Mesenchymal stem cell (in vitro differentiated cells and primary cell): ENCODE measurements at regions not wholly inside any gene's neighbourhood (a gene's known extent, or its start where the extent isn't known, plus 50 kb on each side); places are given as distances from the start of the nearest gene placed in this dataset.

Source experiments
- DNase-seq: peaks from one replicate; pipeline ENCODE4 v3.0.0-alpha.2; 2013
- H2AFZ ChIP-seq: one replicate; pipeline ENCODE4 v1.6.1; 2013; ENCODE audit warnings: low read depth, mild to moderate bottlenecking, control low read depth, inconsistent platforms, low read length, moderate library complexity
- H2AK5ac ChIP-seq: 2 replicates; pipeline ENCODE4 v1.6.1; 2013; ENCODE audit warnings: low read length, moderate library complexity, mild to moderate bottlenecking, inconsistent platforms; ENCODE audit not compliant: severe bottlenecking
- H2BK120ac ChIP-seq: one replicate; pipeline ENCODE4 v1.6.1; 2013; ENCODE audit warnings: low read depth, mild to moderate bottlenecking, inconsistent platforms, low read length, moderate library complexity
- H2BK12ac ChIP-seq, 2 experiments: one replicate each; pipeline ENCODE4 v1.6.1; 2013; ENCODE audit warnings: inconsistent platforms in 2 of 2, low read length in 2 of 2, mild to moderate bottlenecking in 2 of 2, moderate library complexity in 2 of 2, control low read depth in 1 of 2
- H2BK15ac ChIP-seq: one replicate; pipeline ENCODE4 v1.6.1; 2013; ENCODE audit warnings: mild to moderate bottlenecking, low read depth, inconsistent platforms; ENCODE audit not compliant: poor library complexity, severe bottlenecking
- H2BK5ac ChIP-seq: 2 replicates; pipeline ENCODE4 v1.6.1; 2013; ENCODE audit warnings: low read depth, mild to moderate bottlenecking, low read length, control low read depth, inconsistent platforms; ENCODE audit not compliant: poor library complexity, severe bottlenecking
- H3K14ac ChIP-seq, 2 experiments: one replicate each; pipeline ENCODE4 v1.6.1; 2013; ENCODE audit warnings: inconsistent platforms in 2 of 2, low read length in 2 of 2, control low read depth in 1 of 2, mild to moderate bottlenecking in 1 of 2, moderate library complexity in 1 of 2
- H3K18ac ChIP-seq, 2 experiments: one replicate each; pipeline ENCODE4 v1.6.1; 2013; ENCODE audit warnings: inconsistent platforms in 2 of 2, low read length in 2 of 2, control low read depth in 1 of 2, low read depth in 1 of 2, mild to moderate bottlenecking in 1 of 2
- H3K23ac ChIP-seq, 2 experiments: one replicate each; pipeline ENCODE4 v1.6.1; 2013; ENCODE audit warnings: inconsistent platforms in 2 of 2, low read length in 2 of 2, mild to moderate bottlenecking in 2 of 2, moderate library complexity in 2 of 2, control low read depth in 1 of 2
- H3K27ac ChIP-seq: 2 replicates; pipeline ENCODE4 v1.5.1; 2013; ENCODE audit warnings: mild to moderate bottlenecking, moderate library complexity, low read length, control low read depth, inconsistent platforms; ENCODE audit not compliant: poor library complexity, severe bottlenecking
- H3K27me3 ChIP-seq, 2 experiments: 2 replicates each; pipeline versions ENCODE4 v1.6.1 to v1.7.0; 2013; ENCODE audit warnings: low read length in 2 of 2, mild to moderate bottlenecking in 2 of 2, moderate library complexity in 2 of 2, control low read depth in 1 of 2, inconsistent platforms in 1 of 2; ENCODE audit not compliant: control insufficient read depth in 1 of 2, insufficient read depth in 1 of 2
- H3K36me3 ChIP-seq, 2 experiments: 2 replicates each; pipeline versions ENCODE4 v1.6.1 to v1.7.0; 2013; ENCODE audit warnings: low read length in 2 of 2, control low read depth in 1 of 2, inconsistent platforms in 1 of 2, low read depth in 1 of 2, mild to moderate bottlenecking in 1 of 2; ENCODE audit not compliant: insufficient read depth in 2 of 2, control insufficient read depth in 1 of 2
- H3K4ac ChIP-seq, 2 experiments: one replicate each; pipeline ENCODE4 v1.6.1; 2013; ENCODE audit warnings: inconsistent platforms in 2 of 2, low read length in 2 of 2, mild to moderate bottlenecking in 2 of 2, moderate library complexity in 2 of 2, control low read depth in 1 of 2, low read depth in 1 of 2
- H3K4me1 ChIP-seq: 2 replicates; pipeline ENCODE4 v1.6.1; 2013; ENCODE audit warnings: low read depth, low read length, control low read depth; ENCODE audit not compliant: control insufficient read depth, insufficient read depth
- H3K4me2 ChIP-seq: 2 replicates; pipeline ENCODE4 v1.6.1; 2013; ENCODE audit warnings: low read length, mild to moderate bottlenecking, inconsistent platforms; ENCODE audit not compliant: poor library complexity, severe bottlenecking
- H3K4me3 ChIP-seq, 2 experiments: 2 replicates each; pipeline versions ENCODE4 v1.5.1 to v1.7.0; 2013; ENCODE audit warnings: low read length in 2 of 2, mild to moderate bottlenecking in 2 of 2, control low read depth in 1 of 2, low read depth in 1 of 2; ENCODE audit not compliant: insufficient read depth in 1 of 2
- H3K79me1 ChIP-seq: replicated peaks from 2 replicates; pipeline ENCODE4 v1.6.1; 2013; ENCODE audit warnings: mild to moderate bottlenecking, control low read depth, low read length, inconsistent platforms; ENCODE audit not compliant: poor library complexity, severe bottlenecking
- H3K9ac ChIP-seq: 2 replicates; pipeline ENCODE4 v1.7.0; 2013; ENCODE audit warnings: mild to moderate bottlenecking, low read length, moderate library complexity
- H3K9me3 ChIP-seq: 2 replicates; pipeline ENCODE4 v1.7.0; 2013; ENCODE audit warnings: mild to moderate bottlenecking, low read length; ENCODE audit not compliant: control insufficient read depth
- H4K8ac ChIP-seq: one replicate; pipeline ENCODE4 v1.6.1; 2013; ENCODE audit warnings: inconsistent platforms, mild to moderate bottlenecking, low read length, moderate library complexity
- H4K91ac ChIP-seq: one replicate; pipeline ENCODE4 v1.6.1; 2013; ENCODE audit warnings: mild to moderate bottlenecking, low read length, inconsistent platforms
- WGBS: methylation state at CpG from one replicate; pipeline ENCODE4 v1.1.7; 2013; ENCODE audit warnings: mixed read lengths; 5-methylcytosine and 5-hydroxymethylcytosine counted together

- Histone ChIP-seq H4K8ac (no peak overlapping the region), H3K4me1 (peaks cover 3% of the 10 kb centered on the region), H3K27me3 (no peaks in the 10 kb centered on the region), H2BK120ac (no peak overlapping the region), H3K79me1 (no peaks in the 10 kb centered on the region), H2AK5ac (no peak overlapping the region), H3K23ac (no peak overlapping the region), H3K14ac (no peak overlapping the region), H4K91ac (no peak overlapping the region), H2AFZ (no peak overlapping the region), H2BK5ac (no peak overlapping the region), H3K4me2 (no peak overlapping the region), H3K9ac (peak overlapping the region; percentile 91), H3K4ac (no peak overlapping the region), H3K27ac (no peak overlapping the region), H3K36me3 (no peaks in the 10 kb centered on the region), H2BK12ac (no peak overlapping the region), H3K18ac (no peak overlapping the region), H3K4me3 (peak overlapping the region in 1 of 2 experiments; percentile 52), H2BK15ac (no peak overlapping the region), H3K9me3 (no peaks in the 10 kb centered on the region)
- DNase-seq, result no peak
- 96% methylated on average over 1 of the region's 2 CpGs for WGBS
Measured at GRCh38 chr2:150588506-150588870, 101.0 kb upstream of the RND3 start.

DNA sequence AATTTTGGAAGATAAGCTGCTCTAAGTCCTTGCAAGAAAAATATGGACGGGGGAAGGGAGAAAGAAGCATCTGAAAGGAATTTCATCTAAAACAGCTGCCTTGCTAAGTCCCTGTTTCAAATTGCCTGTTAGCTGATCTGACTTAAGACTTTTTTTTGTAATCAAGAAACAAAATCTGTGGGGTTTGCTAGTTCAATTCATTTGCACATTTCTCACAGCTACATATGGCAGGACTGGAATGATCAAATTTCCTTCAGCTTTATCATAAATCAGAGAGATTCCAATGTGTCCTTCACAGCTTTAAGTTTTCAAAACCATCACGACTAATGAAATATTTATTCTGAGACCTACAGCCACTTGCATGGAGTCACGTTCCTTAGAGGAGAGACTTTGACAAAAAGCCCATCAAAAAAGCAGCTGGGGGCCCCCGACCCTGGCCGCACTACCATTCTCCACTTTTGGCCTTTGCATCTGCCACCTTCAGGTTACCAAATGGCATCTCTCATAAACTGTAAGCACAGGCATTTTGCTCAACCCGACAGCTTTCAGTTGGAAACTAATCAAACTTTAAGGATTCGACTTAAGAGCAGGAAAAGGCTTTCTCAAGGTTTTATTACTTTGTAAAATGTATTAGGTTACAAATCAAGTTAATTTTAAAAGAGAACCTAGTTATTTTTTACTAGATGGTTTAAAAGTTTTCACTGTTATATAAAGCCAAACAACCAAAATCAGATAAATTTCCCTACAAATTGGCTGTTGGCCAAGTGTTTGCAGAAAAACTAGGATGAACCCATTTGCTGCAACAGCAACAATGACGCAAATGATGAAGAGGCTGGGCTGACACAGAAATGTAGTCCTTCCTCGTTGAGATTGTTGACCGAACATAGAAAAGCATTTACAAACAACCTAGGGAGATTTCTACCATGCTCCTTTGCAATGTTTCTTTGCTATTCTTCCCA, 100.4 kb upstream of the RND3 start:
- H4K8ac ChIP-seq, result no peak overlapping the region
- H3K14ac ChIP-seq, result no peak overlapping the region
- no peak overlapping the region for H2AK5ac ChIP-seq
- no peak overlapping the region for H4K91ac ChIP-seq
- no peaks in the 10 kb centered on the region for H3K36me3 ChIP-seq
- H3K4me1 ChIP-seq, result peaks cover 3% of the 10 kb centered on the region
- H2BK5ac ChIP-seq, result no peak overlapping the region
- H3K27me3 ChIP-seq, result no peaks in the 10 kb centered on the region
- peak overlapping the region; percentile 91 for H3K9ac ChIP-seq
- peak overlapping the region; percentile 54 to 57 for H3K18ac ChIP-seq
- peak overlapping the region; percentile 69 for H2BK15ac ChIP-seq
- no peaks in the 10 kb centered on the region for H3K79me1 ChIP-seq
- peak overlapping the region in 1 of 2 experiments; percentile 50 for H3K4ac ChIP-seq
- peak overlapping the region; percentile 39 to 48 for H2BK12ac ChIP-seq
- no peak overlapping the region for H3K4me2 ChIP-seq
- H2BK120ac ChIP-seq, result peak overlapping the region; percentile 34
- WGBS, result 55% methylated on average over 8 of the region's 10 CpGs
- DNase-seq, result peak; percentile 42
- no peak overlapping the region for H3K23ac ChIP-seq
- H2AFZ ChIP-seq, result no peak overlapping the region
- H3K4me3 ChIP-seq, result peak overlapping the region in 1 of 2 experiments; percentile 52
- H3K9me3 ChIP-seq, result no peaks in the 10 kb centered on the region
- H3K27ac ChIP-seq, result no peak overlapping the region

- WGBS, result 8% methylated on average over 2 of the region's 3 CpGs
- H3K18ac ChIP-seq, result no peak overlapping the region
Measured at GRCh38 chr2:150586858-150587257, 99.4 kb upstream of the RND3 start.

GRCh38 chr2:150585221-150585971, 97.9 kb upstream of the RND3 start:
- Histone ChIP-seq H3K14ac (no peak overlapping the region), H3K4me3 (no peak overlapping the region), H2AFZ (no peak overlapping the region), H2BK15ac (no peak overlapping the region), H3K23ac (no peak overlapping the region), H2BK120ac (no peak overlapping the region), H3K27me3 (no peaks in the 10 kb centered on the region), H3K9me3 (no peaks in the 10 kb centered on the region), H2BK5ac (no peak overlapping the region), H4K91ac (no peak overlapping the region), H4K8ac (no peak overlapping the region), H3K36me3 (no peaks in the 10 kb centered on the region), H3K4ac (no peak overlapping the region), H2BK12ac (no peak overlapping the region), H3K79me1 (no peaks in the 10 kb centered on the region), H3K4me1 (peaks cover 2% of the 10 kb centered on the region), H3K27ac (no peak overlapping the region), H3K9ac (peak overlapping the region; percentile 91), H2AK5ac (no peak overlapping the region), H3K18ac (no peak overlapping the region), H3K4me2 (no peak overlapping the region)
- DNase-seq, result no peak
- 100% methylated on average over 2 of the region's 4 CpGs for WGBS

More at GRCh38 chr2:150586858-150587257, 99.4 kb upstream of the RND3 start:
- no peaks in the 10 kb centered on the region for H3K36me3 ChIP-seq
- H3K14ac ChIP-seq, result no peak overlapping the region
- H2BK5ac ChIP-seq, result no peak overlapping the region
- H2BK15ac ChIP-seq, result no peak overlapping the region
- no peak overlapping the region for H2AFZ ChIP-seq
- H3K4ac ChIP-seq, result no peak overlapping the region
- no peak overlapping the region for H2AK5ac ChIP-seq
- H3K4me3 ChIP-seq, result no peak overlapping the region
- no peak overlapping the region for H4K91ac ChIP-seq
- H3K27me3 ChIP-seq, result no peaks in the 10 kb centered on the region
- peak; percentile 86 for DNase-seq
- H3K9ac ChIP-seq, result peak overlapping the region; percentile 91
- H2BK12ac ChIP-seq, result no peak overlapping the region
- no peak overlapping the region for H2BK120ac ChIP-seq
- H3K9me3 ChIP-seq, result no peaks in the 10 kb centered on the region
- H3K4me1 ChIP-seq, result peaks cover 2% of the 10 kb centered on the region
- H3K79me1 ChIP-seq, result no peaks in the 10 kb centered on the region
- no peak overlapping the region for H3K4me2 ChIP-seq
- H3K27ac ChIP-seq, result no peak overlapping the region
- no peak overlapping the region for H3K23ac ChIP-seq
- H4K8ac ChIP-seq, result no peak overlapping the region
